H9 (cell line): ENCODE measurements at regions not wholly inside any gene's neighbourhood (a gene's known extent, or its start where the extent isn't known, plus 50 kb on each side); places are given as distances from the start of the nearest gene placed in this dataset.

Source experiments
- DNase-seq: peaks from one replicate; pipeline ENCODE4 v3.0.0-alpha.2; 2017
- H2AFZ ChIP-seq: one replicate; pipeline ENCODE4 v1.6.1; 2013; ENCODE audit warnings: mild to moderate bottlenecking, low read length, control low read depth, moderate library complexity
- H2AK5ac ChIP-seq: 2 replicates; pipeline ENCODE4 v1.6.1; 2013; ENCODE audit warnings: low read length, control low read depth, mixed read lengths; ENCODE audit not compliant: insufficient read length
- H2BK120ac ChIP-seq: one replicate; pipeline ENCODE4 v1.6.1; 2013; ENCODE audit warnings: low read depth, mild to moderate bottlenecking, low read length, control low read depth, inconsistent platforms; ENCODE audit not compliant: poor library complexity, severe bottlenecking
- H2BK12ac ChIP-seq: 2 replicates; pipeline ENCODE4 v1.6.1; 2013; ENCODE audit warnings: low read length, control low read depth, mixed read lengths, low read depth; ENCODE audit not compliant: insufficient read length
- H2BK15ac ChIP-seq: 2 replicates; pipeline ENCODE4 v1.6.1; 2013; ENCODE audit warnings: low read depth, low read length, control low read depth
- H2BK20ac ChIP-seq: one replicate; pipeline ENCODE4 v1.6.1; 2013; ENCODE audit warnings: low read depth, mild to moderate bottlenecking, low read length, control low read depth, inconsistent platforms; ENCODE audit not compliant: poor library complexity, severe bottlenecking
- H2BK5ac ChIP-seq: 2 replicates; pipeline ENCODE4 v1.6.1; 2013; ENCODE audit warnings: low read length, control low read depth, mixed read lengths; ENCODE audit not compliant: insufficient read length
- H3K14ac ChIP-seq: 2 replicates; pipeline ENCODE4 v1.6.1; 2013; ENCODE audit warnings: low read length, control low read depth; ENCODE audit not compliant: insufficient read depth
- H3K18ac ChIP-seq: 2 replicates; pipeline ENCODE4 v1.6.1; 2013; ENCODE audit warnings: low read depth, mild to moderate bottlenecking, mixed read lengths, low read length, control low read depth; ENCODE audit not compliant: insufficient read length
- H3K23ac ChIP-seq: 2 replicates; pipeline ENCODE4 v1.6.1; 2013; ENCODE audit warnings: low read length, control low read depth, mixed read lengths, low read depth; ENCODE audit not compliant: insufficient read length
- H3K23me2 ChIP-seq: 2 replicates; pipeline ENCODE4 v1.6.1; 2013; ENCODE audit warnings: low read depth, mild to moderate bottlenecking, mixed read lengths, low read length, control low read depth; ENCODE audit not compliant: insufficient read length, poor library complexity, severe bottlenecking
- H3K27ac ChIP-seq: 2 replicates; pipeline ENCODE4 v1.5.1; 2013; ENCODE audit warnings: low read length, control low read depth, mixed read lengths, low read depth; ENCODE audit not compliant: insufficient read length
- H3K27me3 ChIP-seq: 2 replicates; pipeline ENCODE4 v1.6.1; 2013; ENCODE audit warnings: low read length, control low read depth, inconsistent platforms; ENCODE audit not compliant: insufficient read depth
- H3K4ac ChIP-seq: 2 replicates; pipeline ENCODE4 v1.6.1; 2013; ENCODE audit warnings: low read depth, mild to moderate bottlenecking, control low read depth, inconsistent platforms, low read length, moderate library complexity
- H3K4me1 ChIP-seq: 2 replicates; pipeline ENCODE4 v1.6.1; 2013; ENCODE audit warnings: low read length, control low read depth, inconsistent platforms; ENCODE audit not compliant: insufficient read depth
- H3K4me2 ChIP-seq: 2 replicates; pipeline ENCODE4 v1.6.1; 2013; ENCODE audit warnings: low read length, control low read depth, mixed read lengths; ENCODE audit not compliant: insufficient read length, insufficient read depth
- H3K56ac ChIP-seq: 2 replicates; pipeline ENCODE4 v1.6.1; 2013; ENCODE audit warnings: low read depth, mild to moderate bottlenecking, mixed read lengths, low read length, control low read depth; ENCODE audit not compliant: insufficient read length
- H3K79me1 ChIP-seq: 2 replicates; pipeline ENCODE4 v1.6.1; 2013; ENCODE audit warnings: low read depth, mild to moderate bottlenecking, moderate library complexity, low read length, control low read depth, inconsistent platforms; ENCODE audit not compliant: insufficient read depth, poor library complexity, severe bottlenecking
- H3K79me2 ChIP-seq: 2 replicates; pipeline ENCODE4 v1.6.1; 2013; ENCODE audit warnings: low read length, control low read depth, inconsistent platforms; ENCODE audit not compliant: insufficient read depth
- H3K9ac ChIP-seq: 2 replicates; pipeline ENCODE4 v1.6.1; 2013; ENCODE audit warnings: low read length, control low read depth, mixed read lengths; ENCODE audit not compliant: insufficient read length; ENCODE audit errors: extremely low read depth
- H3K9me3 ChIP-seq: one replicate; pipeline ENCODE4 v1.6.1; 2013; ENCODE audit warnings: low read depth, low read length, inconsistent platforms; ENCODE audit not compliant: control insufficient read depth
- H3T11ph ChIP-seq: one replicate; pipeline ENCODE4 v1.6.1; 2013; ENCODE audit warnings: mild to moderate bottlenecking, low read length, control low read depth, inconsistent platforms
- H4K20me1 ChIP-seq: one replicate; pipeline ENCODE4 v1.6.1; 2013; ENCODE audit not compliant: control insufficient read depth, insufficient read length, insufficient read depth
- H4K5ac ChIP-seq: 2 replicates; pipeline ENCODE4 v1.6.1; 2013; ENCODE audit warnings: low read depth, mild to moderate bottlenecking, mixed read lengths, low read length, control low read depth; ENCODE audit not compliant: insufficient read length
- H4K8ac ChIP-seq: replicated peaks from 2 replicates; pipeline ENCODE4 v1.6.1; 2013; ENCODE audit warnings: low read length, control low read depth, mixed read lengths, low read depth; ENCODE audit not compliant: insufficient read length
- H4K91ac ChIP-seq: 2 replicates; pipeline ENCODE4 v1.6.1; 2013; ENCODE audit warnings: low read depth, mild to moderate bottlenecking, moderate library complexity, mixed read lengths, low read length, control low read depth; ENCODE audit not compliant: insufficient read length
- H3K27ac Mint-ChIP-seq, 3 experiments: 2 replicates in 2 of 3; 3 replicates in 1 of 3; pipeline ENCODE4 v1.8.0; 2020 to 2021; ENCODE audit warnings: mixed read lengths in 3 of 3, mild to moderate bottlenecking in 1 of 3, moderate library complexity in 1 of 3
- H3K27me3 Mint-ChIP-seq: 2 replicates; pipeline ENCODE4 v1.8.0; 2021; ENCODE audit warnings: low read depth, mild to moderate bottlenecking, moderate library complexity, mixed read lengths
- H3K36me3 Mint-ChIP-seq, 3 experiments: 2 replicates in 2 of 3; 3 replicates in 1 of 3; pipeline ENCODE4 v1.8.0; 2020 to 2021; ENCODE audit warnings: low read depth in 3 of 3, mixed read lengths in 3 of 3; ENCODE audit not compliant: insufficient read depth in 1 of 3
- H3K4me1 Mint-ChIP-seq, 2 experiments: 2 replicates each; pipeline ENCODE4 v1.8.0; 2020; ENCODE audit warnings: mixed read lengths in 2 of 2
- H3K4me3 Mint-ChIP-seq, 2 experiments: 2 replicates in 1 of 2; 3 replicates in 1 of 2; pipeline ENCODE4 v1.8.0; 2020 to 2021; ENCODE audit warnings: mild to moderate bottlenecking in 2 of 2, mixed read lengths in 2 of 2, moderate library complexity in 1 of 2
- H3K9me3 Mint-ChIP-seq, 2 experiments: 2 replicates in 1 of 2; 3 replicates in 1 of 2; pipeline ENCODE4 v1.8.0; 2020; ENCODE audit warnings: mild to moderate bottlenecking in 2 of 2, mixed read lengths in 2 of 2, moderate library complexity in 1 of 2
- WGBS: extraction: QIAGEN DNeasy Blood & Tissue Kit; methylation state at CpG from one replicate; pipeline ENCODE4 v1.1.7; 2013; ENCODE audit warnings: missing lambda C conversion rate, low lambda C conversion rate, mixed read lengths; ENCODE audit not compliant: insufficient read length; ENCODE audit errors: extremely low coverage; 5-methylcytosine and 5-hydroxymethylcytosine counted together
- TF ChIP-seq, protein P1 (sequence below): fragments of 200-600 bp; sonication (generic); conservative IDR thresholded peaks from 3 replicates; pipeline ENCODE4 v1.8.0; 2021; ENCODE audit warnings: antibody characterized with exemption, mild to moderate bottlenecking

- Histone ChIP-seq H4K20me1 (no peaks in the 10 kb centered on the region), H2BK120ac (no peak overlapping the region), H2BK20ac (no peak overlapping the region), H3K4me1 (no peaks in the 10 kb centered on the region), H3K56ac (no peak overlapping the region), H3K18ac (no peak overlapping the region), H2BK15ac (no peak overlapping the region), H3K79me1 (no peaks in the 10 kb centered on the region), H3T11ph (no peak overlapping the region), H2BK5ac (no peak overlapping the region), H3K23me2 (peaks cover 8% of the 10 kb centered on the region), H3K27me3 (no peaks in the 10 kb centered on the region), H3K9me3 (peaks cover 28% of the 10 kb centered on the region), H3K14ac (no peak overlapping the region), H3K9ac (no peak overlapping the region), H2BK12ac (no peak overlapping the region), H3K4ac (no peak overlapping the region), H3K27ac (no peak overlapping the region), H4K91ac (no peak overlapping the region), H3K23ac (no peak overlapping the region), H4K8ac (no peak overlapping the region), H2AFZ (no peak overlapping the region), H4K5ac (no peak overlapping the region), H2AK5ac (no peak overlapping the region), H3K4me2 (peak overlapping the region; percentile 2), H3K79me2 (no peaks in the 10 kb centered on the region)
- TF ChIP-seq, protein P1, sequence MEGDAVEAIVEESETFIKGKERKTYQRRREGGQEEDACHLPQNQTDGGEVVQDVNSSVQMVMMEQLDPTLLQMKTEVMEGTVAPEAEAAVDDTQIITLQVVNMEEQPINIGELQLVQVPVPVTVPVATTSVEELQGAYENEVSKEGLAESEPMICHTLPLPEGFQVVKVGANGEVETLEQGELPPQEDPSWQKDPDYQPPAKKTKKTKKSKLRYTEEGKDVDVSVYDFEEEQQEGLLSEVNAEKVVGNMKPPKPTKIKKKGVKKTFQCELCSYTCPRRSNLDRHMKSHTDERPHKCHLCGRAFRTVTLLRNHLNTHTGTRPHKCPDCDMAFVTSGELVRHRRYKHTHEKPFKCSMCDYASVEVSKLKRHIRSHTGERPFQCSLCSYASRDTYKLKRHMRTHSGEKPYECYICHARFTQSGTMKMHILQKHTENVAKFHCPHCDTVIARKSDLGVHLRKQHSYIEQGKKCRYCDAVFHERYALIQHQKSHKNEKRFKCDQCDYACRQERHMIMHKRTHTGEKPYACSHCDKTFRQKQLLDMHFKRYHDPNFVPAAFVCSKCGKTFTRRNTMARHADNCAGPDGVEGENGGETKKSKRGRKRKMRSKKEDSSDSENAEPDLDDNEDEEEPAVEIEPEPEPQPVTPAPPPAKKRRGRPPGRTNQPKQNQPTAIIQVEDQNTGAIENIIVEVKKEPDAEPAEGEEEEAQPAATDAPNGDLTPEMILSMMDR, result no peak
- no peak overlapping the region for H3K27ac Mint-ChIP-seq
- H3K4me1 Mint-ChIP-seq, result no peaks in the 10 kb centered on the region
- no peaks in the 10 kb centered on the region for H3K27me3 Mint-ChIP-seq
- peaks cover 65 to 69% of the 10 kb centered on the region in 2 experiments for H3K9me3 Mint-ChIP-seq
- DNase-seq, result no peak
- no peak overlapping the region for H3K4me3 Mint-ChIP-seq
- H3K36me3 Mint-ChIP-seq, result peaks cover 0 to 3% (median 0%) of the 10 kb centered on the region in 3 experiments; a peak in 2 of 7 replicates
- WGBS, result no CpG with 5 or more reads among the region's 4 CpGs
These were observed 62.8 kb downstream of the NUDT10 start for GRCh38 chrX:51395480-51395809.
